Adrenal gland (tissue), 5 donors: ENCODE measurements at regions not wholly inside any gene's neighbourhood (a gene's known extent, or its start where the extent isn't known, plus 50 kb on each side); places are given as distances from the start of the nearest gene placed in this dataset.

Experiments
- POLR2A ChIP-seq, 2 donors: fragments of 450-650 bp; IDR thresholded peaks; one replicate each; pipeline ENCODE4 v1.6.1; 2017; ENCODE audit warnings: antibody characterized with exemption in 2 of 2, mild to moderate bottlenecking in 2 of 2, moderate library complexity in 1 of 2
- TF ChIP-seq, protein P1 (sequence below), 6 experiments: fragments of 450-650 bp in 4 of 6; fragments of 200-600 bp in 2 of 6; sonication (generic) in 1 of 6; IDR thresholded peaks; 1 replicate in 5 of 6; 2 replicates in 1 of 6; pipeline versions ENCODE4 v1.5.1 to v1.8.0; 2016 to 2021; ENCODE audit warnings: antibody characterized with exemption in 6 of 6, mild to moderate bottlenecking in 2 of 6, moderate library complexity in 1 of 6
- donor health status: DM: no; HTN: no; CAD: no.

GRCh38 chr4:27913738-27914137 lies 1053.1 kb downstream of the STIM2 start:
- TF ChIP-seq, protein P1, sequence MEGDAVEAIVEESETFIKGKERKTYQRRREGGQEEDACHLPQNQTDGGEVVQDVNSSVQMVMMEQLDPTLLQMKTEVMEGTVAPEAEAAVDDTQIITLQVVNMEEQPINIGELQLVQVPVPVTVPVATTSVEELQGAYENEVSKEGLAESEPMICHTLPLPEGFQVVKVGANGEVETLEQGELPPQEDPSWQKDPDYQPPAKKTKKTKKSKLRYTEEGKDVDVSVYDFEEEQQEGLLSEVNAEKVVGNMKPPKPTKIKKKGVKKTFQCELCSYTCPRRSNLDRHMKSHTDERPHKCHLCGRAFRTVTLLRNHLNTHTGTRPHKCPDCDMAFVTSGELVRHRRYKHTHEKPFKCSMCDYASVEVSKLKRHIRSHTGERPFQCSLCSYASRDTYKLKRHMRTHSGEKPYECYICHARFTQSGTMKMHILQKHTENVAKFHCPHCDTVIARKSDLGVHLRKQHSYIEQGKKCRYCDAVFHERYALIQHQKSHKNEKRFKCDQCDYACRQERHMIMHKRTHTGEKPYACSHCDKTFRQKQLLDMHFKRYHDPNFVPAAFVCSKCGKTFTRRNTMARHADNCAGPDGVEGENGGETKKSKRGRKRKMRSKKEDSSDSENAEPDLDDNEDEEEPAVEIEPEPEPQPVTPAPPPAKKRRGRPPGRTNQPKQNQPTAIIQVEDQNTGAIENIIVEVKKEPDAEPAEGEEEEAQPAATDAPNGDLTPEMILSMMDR (IDR thresholded peaks at IDR 0.05), result no peak
- TF ChIP-seq POLR2A (IDR thresholded peaks at IDR 0.05), result no peak
